ENCODE measurements at regions not wholly inside any gene's neighbourhood (a gene's known extent, or its start where the extent isn't known, plus 50 kb on each side); places are given as distances from the start of the nearest gene placed in this dataset.

DNA sequence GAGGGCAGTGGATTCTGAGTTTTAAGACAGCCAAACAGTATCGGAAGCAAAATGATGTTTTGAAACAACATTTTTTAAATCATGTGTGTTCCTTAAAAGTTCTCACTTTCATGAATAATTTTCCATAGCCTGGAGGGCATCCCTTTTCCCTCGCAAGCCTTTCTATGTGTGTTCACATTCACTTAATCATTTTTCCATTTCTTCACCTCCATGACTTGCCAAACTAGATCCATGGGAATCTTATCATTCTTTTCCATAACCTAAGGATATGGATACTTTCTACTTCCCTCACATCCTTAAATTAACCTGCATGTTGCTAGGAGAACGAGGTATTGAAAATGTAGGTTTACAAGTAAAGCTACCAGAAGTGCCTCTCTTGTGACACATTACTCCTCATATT is 94.2 kb upstream of the NPVF start:
- Mint-ChIP-seq H3K4me3 (no peak overlapping the region), H3K27ac (no peak overlapping the region), H3K27me3 (peaks cover 7% of the 10 kb centered on the region), H3K9me3 (no peaks in the 10 kb centered on the region), H3K36me3 (ENCODE audit: low read depth) (no peaks in the 10 kb centered on the region), H3K4me1 (ENCODE audit: low read depth) (peaks cover 8% of the 10 kb centered on the region)
- intact Hi-C loops (cut with micrococcal nuclease), result no loop called here

DNA sequence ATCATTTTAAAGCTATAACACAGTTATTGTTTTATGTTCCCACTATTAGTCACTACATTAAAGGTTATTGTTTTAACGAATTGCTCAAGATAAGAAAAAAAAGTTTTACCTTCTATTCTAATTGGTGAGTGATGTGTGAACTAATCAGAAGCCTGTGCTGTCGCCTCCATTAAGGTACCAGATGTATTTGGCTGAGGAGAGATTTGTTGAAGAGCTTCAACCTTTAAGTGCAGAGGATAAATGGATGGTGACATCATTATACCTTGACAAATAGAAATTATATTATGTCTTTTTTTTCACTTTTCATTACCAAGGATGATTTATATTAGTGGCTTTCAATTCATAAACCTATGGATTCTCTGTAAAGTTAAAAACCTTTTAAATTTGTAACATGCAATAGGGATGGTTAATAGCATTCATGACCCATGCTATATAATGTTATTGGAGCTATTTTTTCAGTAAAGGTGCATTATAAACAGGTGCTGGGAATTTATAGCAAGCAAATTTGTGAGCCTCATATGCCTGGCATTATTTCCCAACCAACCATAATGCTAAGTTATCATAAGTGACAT is 97.0 kb upstream of the NPVF start:
- Mint-ChIP-seq H3K27ac (no peak overlapping the region), H3K4me1 (ENCODE audit: low read depth) (no peaks in the 10 kb centered on the region), H3K36me3 (ENCODE audit: low read depth) (no peaks in the 10 kb centered on the region), H3K4me3 (no peak overlapping the region), H3K27me3 (peaks cover 7% of the 10 kb centered on the region), H3K9me3 (no peaks in the 10 kb centered on the region)
- intact Hi-C loops (cut with micrococcal nuclease), result no loop called here

DNA sequence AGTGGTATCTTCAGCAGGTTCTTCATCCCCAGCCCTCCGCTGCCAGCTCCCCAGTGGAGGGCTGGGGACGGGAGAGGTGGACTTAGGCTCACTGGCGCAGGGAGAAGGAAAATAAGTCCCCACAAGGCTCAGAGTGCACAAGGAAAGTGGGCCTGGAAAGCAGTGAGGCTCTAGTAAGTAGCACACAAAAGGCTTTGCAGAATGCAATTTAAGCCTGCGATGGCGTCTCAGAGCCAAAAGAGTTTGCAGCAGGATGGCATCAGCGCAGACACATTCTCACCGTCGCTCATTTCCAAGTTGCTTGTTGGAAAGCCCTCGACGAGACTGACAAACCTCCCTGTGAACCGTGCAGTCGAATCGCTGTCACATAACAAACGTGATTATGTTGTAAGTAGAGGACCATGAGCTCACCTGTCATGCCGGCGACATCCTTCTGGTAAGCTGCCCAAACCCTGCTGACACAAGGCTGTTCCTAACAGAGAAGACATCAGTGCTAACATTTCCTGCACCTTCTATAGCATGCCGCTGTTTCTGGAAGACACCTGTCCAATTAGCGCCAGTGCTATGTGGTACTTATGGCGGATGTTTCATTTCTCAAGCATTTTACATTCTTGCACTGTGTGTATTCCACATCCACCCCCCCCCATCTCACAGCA is 98.3 kb upstream of the NPVF start:
- H3K27me3 Mint-ChIP-seq, result peaks cover 7% of the 10 kb centered on the region
- H3K4me3 Mint-ChIP-seq, result no peak overlapping the region
- H3K36me3 Mint-ChIP-seq (ENCODE audit: low read depth), result no peaks in the 10 kb centered on the region
- no peak overlapping the region for H3K27ac Mint-ChIP-seq
- intact Hi-C loops (cut with micrococcal nuclease), result no loop called here
- no peaks in the 10 kb centered on the region for H3K9me3 Mint-ChIP-seq
- no peaks in the 10 kb centered on the region for H3K4me1 Mint-ChIP-seq (ENCODE audit: low read depth)

DNA sequence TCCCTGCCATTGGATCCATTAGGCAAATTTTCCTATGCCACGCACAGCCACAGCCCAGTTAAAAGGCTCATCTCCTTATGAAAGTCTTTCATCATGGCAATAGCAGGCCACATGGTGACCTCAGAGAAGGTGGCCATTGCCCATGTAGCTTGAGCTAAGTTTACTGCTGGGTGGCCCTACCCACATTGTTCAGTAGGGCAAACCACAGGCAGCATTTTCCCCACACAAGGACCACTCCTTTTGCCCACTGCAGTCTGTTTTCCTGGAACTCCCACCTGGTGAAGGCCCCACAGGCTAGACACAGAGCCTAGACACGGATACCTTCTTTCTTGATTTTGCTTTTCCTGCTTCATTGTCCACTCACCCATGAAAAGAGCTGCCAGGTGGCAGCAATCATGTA is 101.5 kb upstream of the NPVF start:
- H3K9me3 Mint-ChIP-seq, result no peaks in the 10 kb centered on the region
- intact Hi-C loops (cut with micrococcal nuclease), result no loop called here
- H3K27ac Mint-ChIP-seq, result no peak overlapping the region
- H3K36me3 Mint-ChIP-seq (ENCODE audit: low read depth), result no peaks in the 10 kb centered on the region
- no peaks in the 10 kb centered on the region for H3K27me3 Mint-ChIP-seq
- no peak overlapping the region for H3K4me3 Mint-ChIP-seq
- no peaks in the 10 kb centered on the region for H3K4me1 Mint-ChIP-seq (ENCODE audit: low read depth)

DNA sequence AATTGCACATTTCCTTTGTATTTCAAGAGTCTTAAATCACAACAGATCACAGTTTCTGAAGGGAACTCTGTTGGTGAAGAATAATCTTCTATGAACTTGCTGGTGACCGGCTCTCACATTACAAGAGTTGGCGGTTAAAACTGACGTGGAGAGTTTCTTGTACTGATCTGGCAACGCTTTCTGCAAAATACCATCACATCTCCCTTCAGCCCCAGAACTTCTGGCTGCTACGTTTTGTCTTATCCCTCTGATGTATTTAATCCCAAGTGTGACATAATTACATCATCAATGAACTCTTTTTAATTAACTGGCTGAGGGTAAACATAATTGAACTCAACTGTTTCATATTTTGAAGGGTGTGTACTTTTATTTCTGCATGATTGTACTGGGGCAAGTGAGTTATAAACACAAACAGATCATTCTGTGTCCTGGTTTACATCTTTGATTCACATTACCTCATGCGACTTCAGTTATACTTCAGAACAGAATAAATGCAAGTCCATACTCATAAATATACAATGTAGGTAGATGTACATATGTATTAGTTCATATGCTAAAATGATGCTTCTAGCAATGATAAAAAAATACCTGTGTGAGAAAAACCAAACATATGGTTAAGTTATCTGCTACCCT is 105.1 kb upstream of the NPVF start:
- no peak overlapping the region for H3K27ac Mint-ChIP-seq
- H3K36me3 Mint-ChIP-seq (ENCODE audit: low read depth), result no peaks in the 10 kb centered on the region
- H3K9me3 Mint-ChIP-seq, result no peaks in the 10 kb centered on the region
- no peaks in the 10 kb centered on the region for H3K4me1 Mint-ChIP-seq (ENCODE audit: low read depth)
- H3K4me3 Mint-ChIP-seq, result no peak overlapping the region
- H3K27me3 Mint-ChIP-seq, result no peaks in the 10 kb centered on the region
- intact Hi-C loops (cut with micrococcal nuclease), result no loop called here

DNA sequence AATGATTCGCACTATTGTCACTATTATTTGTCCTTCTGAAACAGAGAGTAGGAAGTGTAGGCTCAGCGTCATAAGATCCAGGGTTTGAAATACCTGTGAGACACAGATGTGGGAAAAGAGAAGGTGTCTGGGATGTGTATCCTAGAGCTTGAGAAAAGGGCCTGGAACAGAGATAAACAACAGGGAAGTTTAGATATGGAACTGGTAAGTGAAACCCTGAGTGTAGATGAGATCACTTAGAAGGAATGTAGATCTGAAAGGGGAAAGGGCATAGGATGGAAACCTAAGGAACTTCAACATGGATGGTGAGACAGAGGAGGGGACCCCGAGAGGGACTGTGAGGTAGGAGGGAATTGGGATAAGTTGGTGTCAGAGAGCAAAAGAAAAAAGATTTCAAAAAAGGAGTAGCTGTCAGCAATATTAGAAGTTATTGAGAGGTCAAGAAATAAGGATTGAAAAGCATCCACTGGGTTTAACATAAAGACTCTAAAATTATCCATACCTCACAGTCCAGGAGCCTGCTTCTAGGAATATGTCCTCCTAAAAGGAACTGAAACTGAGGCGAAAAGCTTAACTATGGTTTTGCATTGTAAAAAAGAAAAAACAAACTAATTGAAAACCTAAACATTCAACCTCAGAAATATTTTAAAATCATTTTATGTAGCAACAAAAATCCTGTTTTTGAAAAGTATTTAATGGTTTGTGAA is 119.2 kb upstream of the NPVF start:
- Mint-ChIP-seq H3K9me3 (no peaks in the 10 kb centered on the region), H3K36me3 (ENCODE audit: low read depth) (no peaks in the 10 kb centered on the region), H3K4me1 (ENCODE audit: low read depth) (peaks cover 8% of the 10 kb centered on the region), H3K27ac (no peak overlapping the region), H3K27me3 (peaks cover 6% of the 10 kb centered on the region), H3K4me3 (no peak overlapping the region)
- intact Hi-C loops (cut with micrococcal nuclease), result no loop called here

DNA sequence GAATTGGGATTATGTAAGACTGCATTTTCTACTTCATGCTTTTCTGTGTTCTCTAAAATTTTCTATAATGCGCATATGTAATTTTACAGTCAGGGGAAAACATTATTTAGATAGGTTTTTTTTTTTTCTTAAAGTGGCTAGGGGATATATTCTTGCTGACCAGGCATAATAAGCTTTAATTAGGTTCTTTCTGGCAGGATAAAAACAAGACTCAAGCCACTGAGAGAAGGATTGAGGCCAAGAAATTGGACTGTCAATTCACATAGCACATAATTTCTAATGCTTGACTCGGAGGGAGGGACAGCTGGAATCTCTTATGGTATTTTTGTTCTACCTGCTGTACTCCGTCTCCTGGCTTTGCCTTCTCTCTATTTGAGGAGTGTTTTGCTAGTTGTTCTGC is 119.8 kb upstream of the NPVF start:
- intact Hi-C loops (cut with micrococcal nuclease), result no loop called here
- H3K4me1 Mint-ChIP-seq (ENCODE audit: low read depth), result peaks cover 8% of the 10 kb centered on the region
- peaks cover 4% of the 10 kb centered on the region for H3K27me3 Mint-ChIP-seq
- H3K36me3 Mint-ChIP-seq (ENCODE audit: low read depth), result no peaks in the 10 kb centered on the region
- no peak overlapping the region for H3K27ac Mint-ChIP-seq
- no peaks in the 10 kb centered on the region for H3K9me3 Mint-ChIP-seq
- H3K4me3 Mint-ChIP-seq, result no peak overlapping the region

DNA sequence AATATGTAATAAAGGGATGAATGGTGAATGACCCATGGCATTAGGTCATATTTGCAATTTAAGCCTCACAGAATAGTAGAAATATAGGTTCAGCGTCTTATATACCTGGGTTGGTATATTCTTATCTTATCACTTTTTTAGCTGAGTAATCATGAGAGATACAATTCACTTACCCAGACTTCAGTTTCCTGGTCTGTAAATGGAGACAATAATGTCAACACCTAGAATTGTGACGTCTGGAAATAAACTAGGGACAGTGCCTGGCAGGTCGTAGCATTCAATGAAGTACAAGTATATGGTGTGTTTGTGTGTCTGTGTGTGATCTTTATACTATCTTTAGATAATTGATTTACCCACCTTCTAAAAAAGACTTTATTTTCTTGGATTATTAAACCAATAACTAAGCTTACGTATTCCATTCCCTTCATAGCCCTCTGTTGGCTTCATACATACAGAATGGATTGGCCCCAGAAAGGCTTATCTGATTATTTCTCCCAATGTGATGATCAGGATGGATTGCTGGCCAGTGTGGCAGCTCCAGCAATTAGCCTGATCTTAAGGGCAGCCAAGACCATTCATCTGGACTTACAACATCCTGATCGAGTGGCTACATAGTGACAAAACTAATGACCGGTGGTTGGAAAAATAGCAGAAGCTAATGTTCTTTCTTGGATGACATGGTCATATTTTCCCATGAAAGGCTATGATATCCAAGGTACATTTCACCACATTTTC is 121.2 kb upstream of the NPVF start:
- H3K36me3 Mint-ChIP-seq (ENCODE audit: low read depth), result no peaks in the 10 kb centered on the region
- H3K9me3 Mint-ChIP-seq, result no peaks in the 10 kb centered on the region
- no peak overlapping the region for H3K27ac Mint-ChIP-seq
- peaks cover 8% of the 10 kb centered on the region for H3K4me1 Mint-ChIP-seq (ENCODE audit: low read depth)
- intact Hi-C loops (cut with micrococcal nuclease), result no loop called here
- no peak overlapping the region for H3K4me3 Mint-ChIP-seq
- no peaks in the 10 kb centered on the region for H3K27me3 Mint-ChIP-seq

DNA sequence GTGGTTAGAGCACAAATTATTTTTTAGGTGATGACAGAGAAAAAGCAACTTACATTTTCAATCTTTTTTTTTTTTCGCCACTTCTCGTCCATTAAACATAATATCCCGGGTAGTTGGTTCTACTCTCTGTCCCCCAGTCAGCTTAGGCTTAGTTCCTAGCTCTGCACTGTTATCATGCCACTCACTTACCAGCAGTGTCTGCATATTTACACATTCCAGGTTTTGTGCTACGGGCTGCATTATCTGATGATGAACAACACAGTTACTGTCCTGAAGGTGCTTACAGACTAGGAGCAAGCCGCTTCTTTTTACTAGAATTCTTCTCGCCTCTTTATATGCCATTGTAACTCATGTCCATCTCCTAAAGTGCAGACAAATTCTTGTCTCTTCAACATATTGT is 121.8 kb upstream of the NPVF start:
- intact Hi-C loops (cut with micrococcal nuclease), result no loop called here
- Mint-ChIP-seq H3K9me3 (no peaks in the 10 kb centered on the region), H3K27me3 (no peaks in the 10 kb centered on the region), H3K4me3 (no peak overlapping the region), H3K36me3 (ENCODE audit: low read depth) (no peaks in the 10 kb centered on the region), H3K27ac (no peak overlapping the region), H3K4me1 (ENCODE audit: low read depth) (peaks cover 8% of the 10 kb centered on the region)

DNA sequence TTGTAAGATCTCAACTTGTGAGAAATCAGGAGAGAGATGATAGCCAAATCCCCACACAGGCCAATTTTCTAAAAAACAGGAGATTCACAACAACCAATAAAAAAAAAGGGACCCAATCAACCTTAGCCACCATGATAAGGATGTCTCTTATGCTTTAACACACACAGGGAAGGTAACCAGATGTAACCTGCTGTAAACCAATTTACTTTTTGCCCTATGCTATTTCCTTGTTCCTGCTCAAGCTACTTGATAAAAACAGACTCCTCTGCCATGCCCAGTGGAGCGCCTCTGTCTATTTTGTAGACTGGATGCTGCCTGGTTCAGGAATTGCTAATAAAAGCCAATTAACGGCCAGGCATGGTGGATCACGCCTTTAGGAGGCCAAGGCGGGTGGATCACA is 123.5 kb upstream of the NPVF start:
- Mint-ChIP-seq H3K27ac (no peak overlapping the region), H3K9me3 (no peaks in the 10 kb centered on the region), H3K4me1 (ENCODE audit: low read depth) (peaks cover 8% of the 10 kb centered on the region), H3K4me3 (no peak overlapping the region), H3K27me3 (no peaks in the 10 kb centered on the region), H3K36me3 (ENCODE audit: low read depth) (no peaks in the 10 kb centered on the region)
- intact Hi-C loops (cut with micrococcal nuclease), result no loop called here

DNA sequence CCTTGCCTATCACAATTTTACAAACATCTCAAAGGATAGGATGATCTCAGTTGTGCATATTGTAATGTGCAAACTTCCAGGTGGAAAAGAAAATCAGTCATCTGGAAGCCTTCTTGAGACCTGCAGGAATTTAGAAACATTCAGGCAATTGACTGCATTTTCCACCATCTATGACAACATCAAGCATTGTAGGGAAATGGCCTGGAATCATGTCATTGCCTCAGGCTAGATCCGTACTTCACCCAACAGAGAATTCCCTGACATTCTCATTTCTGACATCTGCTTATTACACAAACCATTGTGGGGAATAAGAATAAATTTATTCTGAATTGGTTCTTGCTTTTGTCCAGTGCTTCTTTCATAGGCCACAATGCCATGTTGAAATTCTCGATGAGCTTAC is 124.9 kb upstream of the NPVF start:
- intact Hi-C loops (cut with micrococcal nuclease), result no loop called here
- H3K4me3 Mint-ChIP-seq, result no peak overlapping the region
- no peak overlapping the region for H3K27ac Mint-ChIP-seq
- H3K9me3 Mint-ChIP-seq, result no peaks in the 10 kb centered on the region
- no peaks in the 10 kb centered on the region for H3K27me3 Mint-ChIP-seq
- no peaks in the 10 kb centered on the region for H3K4me1 Mint-ChIP-seq (ENCODE audit: low read depth)
- no peaks in the 10 kb centered on the region for H3K36me3 Mint-ChIP-seq (ENCODE audit: low read depth)

DNA sequence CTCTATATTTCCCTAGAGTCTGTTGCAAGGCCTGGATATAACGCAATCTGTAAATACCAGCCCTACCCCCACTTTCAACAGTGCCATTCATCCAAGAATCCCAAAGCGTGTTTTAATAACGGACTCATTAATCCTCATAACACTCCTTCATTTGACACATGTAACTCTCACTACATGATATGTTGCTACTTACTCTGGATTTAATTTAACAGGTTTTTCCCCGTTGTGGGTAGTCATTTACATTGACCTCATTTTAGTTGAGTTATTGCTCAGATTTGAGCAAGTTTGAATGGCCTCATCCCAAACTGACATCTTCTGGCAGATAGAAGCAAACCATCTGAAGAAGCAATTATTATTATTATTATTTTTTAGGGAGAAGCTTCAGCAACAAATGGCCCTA is 125.4 kb upstream of the NPVF start:
- Mint-ChIP-seq H3K4me3 (no peak overlapping the region), H3K27me3 (no peaks in the 10 kb centered on the region), H3K36me3 (ENCODE audit: low read depth) (no peaks in the 10 kb centered on the region), H3K4me1 (ENCODE audit: low read depth) (no peaks in the 10 kb centered on the region), H3K9me3 (no peaks in the 10 kb centered on the region), H3K27ac (no peak overlapping the region)
- intact Hi-C loops (cut with micrococcal nuclease), result no loop called here

DNA sequence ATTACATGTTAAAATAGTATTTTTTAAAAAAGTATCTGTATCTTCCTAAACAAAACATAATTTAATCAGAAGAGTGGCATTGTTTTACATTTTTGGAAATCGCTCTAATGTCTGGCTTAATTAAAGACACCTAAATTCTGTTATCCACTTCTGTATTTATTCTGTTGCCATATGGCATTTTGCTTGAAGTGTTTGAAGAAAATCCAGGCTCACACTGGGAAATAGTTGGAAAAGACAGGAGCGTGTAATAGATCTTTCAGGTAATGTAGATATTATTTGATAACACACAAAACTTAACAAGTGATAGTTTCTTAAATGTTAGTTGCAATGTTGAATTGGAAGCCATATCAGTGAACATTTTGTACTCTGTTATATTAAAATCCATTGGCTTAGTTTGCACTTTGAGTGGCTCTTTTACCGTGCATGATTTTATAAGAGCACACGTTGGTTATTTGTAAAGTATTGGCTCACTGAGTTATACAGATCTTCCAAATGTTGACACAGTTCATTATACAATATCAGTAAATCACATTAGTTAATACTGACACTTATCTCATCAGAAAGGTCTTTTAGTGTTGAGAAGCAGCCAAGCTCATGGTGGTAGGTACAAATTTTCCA is 128.4 kb upstream of the NPVF start:
- Mint-ChIP-seq H3K27ac (no peak overlapping the region), H3K27me3 (no peaks in the 10 kb centered on the region), H3K9me3 (no peaks in the 10 kb centered on the region), H3K4me3 (no peak overlapping the region), H3K4me1 (ENCODE audit: low read depth) (no peaks in the 10 kb centered on the region), H3K36me3 (ENCODE audit: low read depth) (no peaks in the 10 kb centered on the region)
- intact Hi-C loops (cut with micrococcal nuclease), result no loop called here

DNA sequence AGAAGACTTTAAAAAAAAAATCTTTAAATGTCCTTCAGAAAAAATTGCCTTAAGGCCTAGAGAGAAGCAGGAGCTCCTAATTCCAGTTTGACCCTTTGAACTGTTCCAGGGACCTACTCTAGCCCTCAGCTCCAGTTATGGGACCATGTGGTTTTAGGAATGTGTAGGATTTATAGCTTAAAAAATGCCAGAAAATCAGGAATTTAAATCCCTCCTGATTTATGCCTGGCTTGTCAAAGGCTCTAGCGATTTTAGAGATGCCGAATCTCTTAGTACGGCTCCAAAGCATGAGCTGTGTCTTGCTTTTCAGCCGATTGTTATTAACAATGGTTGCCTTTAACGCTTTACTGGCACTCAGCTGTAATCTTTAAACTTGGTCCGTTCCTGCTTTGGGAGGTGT is 130.6 kb upstream of the NPVF start:
- H3K27ac Mint-ChIP-seq, result no peak overlapping the region
- intact Hi-C loops (cut with micrococcal nuclease), result no loop called here
- H3K36me3 Mint-ChIP-seq (ENCODE audit: low read depth), result no peaks in the 10 kb centered on the region
- H3K27me3 Mint-ChIP-seq, result no peaks in the 10 kb centered on the region
- H3K4me3 Mint-ChIP-seq, result no peak overlapping the region
- H3K4me1 Mint-ChIP-seq (ENCODE audit: low read depth), result no peaks in the 10 kb centered on the region
- H3K9me3 Mint-ChIP-seq, result no peaks in the 10 kb centered on the region

Data from dendritic cell treated with granulocyte-macrophage colony-stimulating factor and Interleukin-4, amounts not matched to agents 40 ng/mL and 50 ng/mL, for 4 days (primary cell).